Midbrain (tissue), 1 donor: ENCODE measurements at regions not wholly inside any gene's neighbourhood (a gene's known extent, or its start where the extent isn't known, plus 50 kb on each side); places are given as distances from the start of the nearest gene placed in this dataset.

Experiments
- DNase-seq: peaks from one replicate; lab custom pipeline; 2025; lab: John Stamatoyannopoulos, UW

DNA sequence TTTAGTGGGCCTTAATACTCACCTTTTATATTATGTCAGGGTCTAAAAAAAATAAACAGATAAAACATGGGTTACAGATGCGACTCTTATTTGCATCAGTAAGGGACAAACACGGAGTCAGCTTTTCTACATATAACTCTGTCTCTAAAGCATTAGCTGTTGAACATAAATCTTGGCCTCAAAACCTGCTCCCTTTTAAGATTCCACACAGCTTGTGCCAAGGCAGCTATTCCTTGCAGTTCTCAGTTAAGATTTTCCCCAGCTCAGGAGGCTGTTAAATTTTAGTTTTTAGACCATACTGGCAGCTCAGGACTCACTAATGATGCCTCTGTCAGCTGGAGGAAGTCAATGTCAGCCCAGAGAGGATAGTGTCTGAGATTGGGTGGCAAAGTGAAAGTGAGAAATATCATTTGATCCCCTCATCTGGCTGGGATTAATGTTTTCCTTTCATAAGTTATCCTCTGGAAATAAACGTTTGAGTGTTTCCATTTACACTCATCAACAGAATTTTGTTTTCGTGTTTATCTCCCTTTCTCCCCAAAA is 287.5 kb downstream of the ELAVL2 start:
- no peak for DNase-seq

GRCh38 chr9:23539311-23539710 is 286.7 kb downstream of the ELAVL2 start:
- no peak for DNase-seq

GRCh38 chr9:23541976-23542375 is 284.1 kb downstream of the ELAVL2 start:
- DNase-seq = no peak

GRCh38 chr9:23542438-23542837 is 283.6 kb downstream of the ELAVL2 start:
- DNase-seq = no peak

GRCh38 chr9:23542927-23543326 is 283.1 kb downstream of the ELAVL2 start:
- no peak for DNase-seq

DNA sequence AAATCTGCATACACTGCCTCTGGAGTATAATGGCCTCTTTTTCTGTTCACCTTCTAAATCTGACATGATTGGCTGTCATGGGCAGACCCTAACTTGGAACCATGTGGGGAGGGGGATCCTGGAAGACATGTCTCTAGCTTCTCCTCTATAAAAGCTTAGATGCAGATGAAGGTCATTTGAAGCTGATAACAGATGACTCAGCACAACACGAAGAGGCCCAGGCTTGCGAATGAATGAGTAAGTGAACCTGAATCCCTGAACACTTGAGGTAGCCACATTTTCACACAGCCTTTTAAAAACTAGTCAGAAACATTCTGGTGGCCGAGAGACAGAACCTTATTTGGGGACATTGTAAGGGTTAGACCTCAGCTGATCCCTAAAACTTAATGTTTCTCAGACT is 282.6 kb downstream of the ELAVL2 start:
- DNase-seq = no peak

GRCh38 chr9:23545728-23546127 is 280.3 kb downstream of the ELAVL2 start:
- no peak for DNase-seq

DNA sequence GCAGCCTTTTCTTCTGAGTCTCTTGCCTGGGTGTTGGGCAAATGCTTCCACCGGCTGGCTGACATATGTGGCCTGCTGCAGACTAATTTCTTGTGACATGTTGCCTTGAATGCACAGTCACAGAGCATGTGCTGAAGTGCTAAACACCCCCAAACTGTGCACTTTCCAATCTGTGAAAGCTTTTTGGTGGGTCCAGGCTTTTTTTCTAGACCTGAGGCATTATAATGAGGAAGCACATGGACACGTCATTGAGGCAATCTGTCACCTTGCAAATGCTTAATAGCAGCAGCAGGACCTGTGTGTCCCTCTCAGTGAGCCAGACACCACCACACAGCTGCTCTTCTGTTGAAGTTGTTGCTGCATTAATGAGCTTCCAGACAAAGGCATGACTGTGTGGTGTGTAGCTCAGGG is 274.7 kb downstream of the ELAVL2 start:
- DNase-seq = no peak

DNA sequence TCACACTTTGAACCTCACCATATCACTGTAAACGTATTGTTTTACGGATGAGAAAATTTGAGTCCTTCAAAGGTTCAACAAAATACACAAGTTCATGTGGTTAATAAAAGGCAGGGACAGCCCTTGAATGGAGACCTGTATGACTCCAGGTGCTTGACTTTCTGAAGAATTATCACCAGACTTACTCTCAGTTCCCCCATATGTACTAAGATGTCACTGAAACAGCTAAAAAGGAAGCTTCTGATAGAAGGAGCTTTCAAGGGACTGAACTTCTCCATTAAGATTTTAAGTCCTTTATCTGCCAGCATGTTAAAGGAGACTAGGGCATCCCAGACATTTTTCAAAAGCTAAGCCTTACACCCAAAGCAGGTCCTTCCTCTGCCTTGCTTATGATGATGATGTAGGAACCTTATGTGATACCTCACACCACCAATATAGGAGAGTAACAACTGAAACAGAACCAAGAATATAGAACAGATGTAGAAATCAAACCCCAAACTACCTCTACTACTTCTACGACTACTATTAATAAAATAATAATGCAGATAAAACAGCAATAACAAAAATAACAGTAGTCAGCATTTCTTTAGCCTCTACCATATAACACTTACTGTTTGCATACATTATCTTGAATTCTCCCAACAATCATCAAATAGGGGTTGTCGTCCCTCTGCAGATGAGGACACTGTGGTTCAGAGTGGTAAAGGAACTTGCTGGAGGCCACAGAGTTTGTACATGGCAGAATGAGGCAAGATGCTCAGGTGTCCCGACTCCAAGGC is 273.9 kb downstream of the ELAVL2 start:
- no peak for DNase-seq

- no peak for DNase-seq
Observed at GRCh38 chr9:23552876-23553601, 273.0 kb downstream of the ELAVL2 start.

- DNase-seq = no peak
Observed at GRCh38 chr9:23554686-23555085, 271.4 kb downstream of the ELAVL2 start.

GRCh38 chr9:23555851-23556250 is 270.2 kb downstream of the ELAVL2 start:
- no peak for DNase-seq

GRCh38 chr9:23556459-23556858 is 269.6 kb downstream of the ELAVL2 start:
- no peak for DNase-seq

DNA sequence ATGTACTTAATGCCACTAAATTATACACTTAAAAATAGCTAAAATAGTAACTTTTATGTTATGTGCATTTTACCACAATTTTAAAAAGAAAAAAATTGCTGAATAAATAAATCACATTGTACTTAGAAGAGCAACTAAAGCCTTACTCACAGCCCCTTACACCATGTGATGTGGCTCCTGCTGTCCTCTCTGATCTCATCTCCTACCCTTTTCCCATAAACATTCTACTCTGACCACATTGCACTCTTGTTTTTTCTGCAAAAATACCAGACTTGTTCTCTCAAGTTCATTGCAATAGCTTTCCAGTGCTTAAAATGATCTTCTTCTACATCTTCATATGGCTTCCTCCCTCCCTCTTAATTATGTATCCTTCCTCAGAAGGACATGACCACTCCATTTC is 268.4 kb downstream of the ELAVL2 start:
- no peak for DNase-seq

- no peak for DNase-seq
Observed at GRCh38 chr9:23559522-23559921, 266.5 kb downstream of the ELAVL2 start.

DNA sequence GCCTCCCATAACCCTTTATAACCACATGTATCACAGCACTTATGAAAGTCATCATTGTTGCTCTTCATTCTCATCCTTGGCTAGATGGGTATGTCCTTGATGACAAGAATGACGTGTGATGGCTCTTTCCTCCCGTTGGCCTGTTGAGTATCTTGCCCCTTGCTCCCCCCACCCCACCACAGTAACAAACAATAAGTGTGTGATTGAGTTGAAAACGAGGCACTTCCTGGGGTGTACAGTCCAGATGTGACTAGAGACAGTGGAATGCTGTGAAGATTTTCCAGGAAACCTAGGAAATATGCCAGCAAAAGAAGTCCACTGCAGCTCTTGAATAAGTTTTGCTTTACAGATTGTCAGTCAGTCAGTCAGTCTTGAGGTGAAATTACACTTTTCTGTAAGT is 262.5 kb downstream of the ELAVL2 start:
- DNase-seq = no peak

DNA sequence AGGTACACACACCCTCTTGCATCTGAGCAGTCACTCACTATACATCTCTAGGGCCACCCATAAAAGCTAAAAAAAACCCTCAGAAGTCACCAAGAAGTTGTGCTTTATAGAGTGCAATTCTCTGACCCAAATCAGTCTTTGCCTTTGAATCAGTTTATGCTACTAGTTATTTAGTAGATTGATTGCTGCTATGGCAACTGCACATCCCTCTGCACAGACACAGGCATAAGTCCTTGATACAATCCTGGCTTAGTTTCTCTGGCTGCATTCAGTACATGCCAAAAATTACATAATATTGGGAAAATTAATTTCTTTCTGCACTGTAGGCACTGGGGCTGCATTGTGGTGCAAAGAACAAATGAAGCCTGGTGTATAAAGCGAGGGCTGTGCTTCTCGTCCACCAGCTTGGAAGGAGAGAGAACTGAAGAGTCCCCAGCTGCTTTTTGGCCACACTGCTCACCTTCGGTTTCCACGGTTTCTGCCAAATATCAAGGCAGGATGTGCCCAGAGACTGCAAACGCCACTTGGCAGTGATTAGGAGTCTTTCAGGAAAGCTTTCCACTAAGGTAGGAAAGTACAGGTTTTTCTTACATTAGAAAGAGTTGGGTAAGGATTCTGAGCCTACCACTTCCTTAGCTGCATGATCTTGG is 258.4 kb downstream of the ELAVL2 start:
- DNase-seq = no peak

GRCh38 chr9:23571414-23572104 is 254.5 kb downstream of the ELAVL2 start:
- DNase-seq = no peak

DNA sequence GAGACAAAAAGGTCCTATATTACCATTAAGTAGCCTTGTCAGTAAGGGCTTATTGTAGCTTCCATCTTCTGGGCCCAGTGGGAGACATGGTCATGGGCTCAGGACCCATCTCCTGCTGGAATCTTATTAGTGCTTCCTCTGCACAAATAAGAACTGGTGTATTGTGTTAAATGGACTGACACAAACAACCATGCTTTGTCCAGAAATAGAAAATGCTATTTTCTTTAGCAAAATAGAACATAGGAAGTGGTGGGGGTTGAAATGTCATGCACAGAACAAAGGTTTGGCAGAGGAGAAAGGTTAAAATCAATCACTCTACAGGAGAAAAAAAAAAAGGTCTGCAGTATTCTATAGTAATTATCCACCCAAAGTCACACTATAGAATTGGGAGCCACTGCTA is 252.2 kb downstream of the ELAVL2 start:
- no peak for DNase-seq

GRCh38 chr9:23577611-23578010 is 248.4 kb downstream of the ELAVL2 start:
- DNase-seq = no peak

- DNase-seq = no peak
Observed at GRCh38 chr9:23581931-23582330, 244.1 kb downstream of the ELAVL2 start.

GRCh38 chr9:23582836-23583235 is 243.2 kb downstream of the ELAVL2 start:
- no peak for DNase-seq
